HAP-1 (cell line): ENCODE measurements at regions not wholly inside any gene's neighbourhood (a gene's known extent, or its start where the extent isn't known, plus 50 kb on each side); places are given as distances from the start of the nearest gene placed in this dataset.

Experiments used
- DNase-seq, 2 experiments: peaks; one replicate each; pipeline ENCODE4 v3.0.0-alpha.2; 2016 to 2020; ENCODE audit warnings: low spot score in 2 of 2
- H3K27me3 ChIP-seq: fragments of 250-450 bp; sonication (Bioruptor Pico); 2 replicates; pipeline ENCODE4 v1.5.1; 2020; ENCODE audit warnings: low read depth, mild to moderate bottlenecking, moderate library complexity
- H3K36me3 ChIP-seq: fragments of 250-450 bp; sonication (Bioruptor Pico); replicated peaks from 2 replicates; pipeline ENCODE4 v1.5.1; 2020; ENCODE audit warnings: mild to moderate bottlenecking
- H3K4me1 ChIP-seq: fragments of 250-450 bp; sonication (Bioruptor Pico); 2 replicates; pipeline ENCODE4 v1.5.1; 2020; ENCODE audit warnings: mild to moderate bottlenecking
- H3K4me3 ChIP-seq: fragments of 250-450 bp; sonication (Bioruptor Pico); 2 replicates; pipeline ENCODE4 v1.5.1; 2020; ENCODE audit warnings: mild to moderate bottlenecking, moderate library complexity
- H3K9me3 ChIP-seq: fragments of 250-450 bp; sonication (Bioruptor Pico); 2 replicates; pipeline ENCODE4 v1.5.1; 2020; ENCODE audit warnings: mild to moderate bottlenecking, moderate library complexity
- in situ Hi-C: fragments of 300-500 bp; cut with MboI; formaldehyde crosslinking; loops from 3 replicates; pipeline ENCODE4 v1.14.3; 2020; ENCODE audit warnings: low sequenced_read_pairs, inconsistent platforms, mixed read lengths

DNA sequence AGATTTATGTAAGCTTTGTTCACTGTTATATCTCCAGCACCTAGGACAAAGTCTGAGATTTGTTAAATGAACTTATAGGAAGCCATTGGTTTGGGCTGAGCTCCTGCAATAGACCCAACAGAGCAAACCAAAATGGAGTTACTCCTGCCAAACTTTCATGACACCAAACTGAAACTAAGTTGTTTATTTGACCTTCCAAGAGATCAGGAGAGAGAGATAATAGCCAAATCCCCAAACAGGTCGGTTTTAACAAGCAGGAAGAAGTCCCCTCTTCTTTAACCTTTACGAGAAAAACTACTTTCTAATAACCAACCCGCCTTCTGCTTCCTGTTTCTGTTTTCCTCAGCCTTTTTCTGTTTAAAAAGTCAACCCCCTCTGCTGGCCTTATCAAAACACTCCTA, 54.9 kb upstream of the ATP12A start:
- no peak for DNase-seq
- Histone ChIP-seq H3K4me3 (no peak overlapping the region), H3K9me3 (no peaks in the 10 kb centered on the region), H3K27me3 (no peaks in the 10 kb centered on the region), H3K4me1 (peaks cover 6% of the 10 kb centered on the region), H3K36me3 (no peaks in the 10 kb centered on the region)
- in situ Hi-C loops: no loop called here

DNA sequence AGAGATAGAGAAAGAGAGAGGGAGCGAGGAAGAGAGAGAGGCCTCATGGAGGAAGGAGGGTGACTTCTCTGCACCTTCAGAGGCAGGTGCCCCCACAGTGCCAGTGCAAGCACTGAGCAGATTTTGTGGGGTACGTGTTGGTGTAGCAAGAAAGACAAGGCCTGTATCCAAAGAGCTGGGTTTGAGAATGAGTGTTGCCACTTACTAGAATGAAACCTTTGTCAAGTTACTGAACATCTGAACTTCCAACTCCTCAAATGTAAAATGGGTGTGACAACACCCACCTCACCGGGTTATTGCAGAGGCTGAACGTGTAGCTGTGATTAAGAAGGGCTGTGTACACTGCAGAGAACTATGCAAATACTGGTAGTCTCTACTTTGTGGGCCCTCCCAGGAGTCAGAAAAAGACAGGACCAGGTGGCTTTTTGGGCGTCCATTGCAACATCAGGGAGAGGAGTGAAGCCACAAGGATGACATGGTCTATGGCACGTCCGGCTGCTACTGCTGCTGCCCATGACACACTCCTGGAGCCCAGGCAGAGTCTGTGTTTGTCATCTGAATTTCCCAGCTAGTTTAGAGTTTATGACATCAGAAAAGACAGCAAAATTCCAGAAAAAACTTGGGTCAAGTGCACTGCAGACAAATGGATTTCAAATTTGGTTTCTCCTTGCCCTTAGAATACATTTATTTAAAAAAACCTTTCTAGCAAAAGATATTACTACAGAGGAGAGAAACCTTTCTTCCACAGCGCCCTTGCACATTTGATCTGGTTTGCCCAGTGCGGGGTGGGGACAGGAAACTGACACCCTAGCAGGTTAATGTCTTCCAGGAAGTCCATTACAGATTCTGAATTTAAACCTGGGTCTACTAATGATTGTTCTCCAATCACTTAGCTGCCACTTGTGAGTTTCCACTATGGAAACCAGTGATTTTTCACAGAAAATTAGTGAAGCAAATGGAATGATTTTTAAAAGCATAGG, 54.0 kb upstream of the ATP12A start:
- peaks cover 11% of the 10 kb centered on the region for H3K4me1 ChIP-seq
- DNase-seq: no peak
- H3K27me3 ChIP-seq: no peaks in the 10 kb centered on the region
- no peak overlapping the region for H3K4me3 ChIP-seq
- no peaks in the 10 kb centered on the region for H3K36me3 ChIP-seq
- H3K9me3 ChIP-seq: no peaks in the 10 kb centered on the region
- in situ Hi-C loops: no loop called here

DNA sequence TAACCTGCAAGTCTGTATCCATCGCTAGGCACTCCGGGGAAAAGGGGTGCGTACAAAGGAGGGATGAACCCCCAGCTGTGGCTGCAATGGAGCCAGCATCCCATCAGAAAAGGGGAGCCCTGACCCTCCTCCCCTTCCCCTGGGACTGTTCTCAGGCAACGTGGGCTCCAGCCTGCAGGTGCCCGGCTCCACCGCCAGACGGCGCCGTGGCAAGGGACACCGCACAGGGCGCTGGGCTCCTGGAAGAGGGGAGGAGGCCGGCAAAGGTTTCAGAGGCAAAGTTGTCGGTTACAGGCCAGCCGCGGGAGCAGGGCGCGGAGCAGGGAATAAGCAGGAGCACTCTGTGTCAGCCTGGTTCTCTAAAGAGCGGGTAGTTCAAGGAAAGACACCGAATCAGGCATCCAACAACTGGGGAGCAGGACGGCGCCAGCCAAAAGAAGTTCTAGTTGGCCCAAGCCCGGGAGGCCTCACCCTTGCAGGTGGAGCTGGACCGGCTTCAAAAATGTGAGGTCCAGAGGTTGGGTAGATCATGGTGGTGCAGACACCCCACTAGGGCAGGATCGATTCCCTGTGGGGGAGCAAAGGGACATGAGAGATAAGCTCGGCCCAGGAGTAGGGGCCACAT, 53.0 kb upstream of the ATP12A start:
- in situ Hi-C loops: no loop called here
- no peak for DNase-seq
- H3K36me3 ChIP-seq: no peaks in the 10 kb centered on the region
- no peaks in the 10 kb centered on the region for H3K9me3 ChIP-seq
- H3K4me1 ChIP-seq: peaks cover 14% of the 10 kb centered on the region
- no peak overlapping the region for H3K4me3 ChIP-seq
- H3K27me3 ChIP-seq: no peaks in the 10 kb centered on the region

DNA sequence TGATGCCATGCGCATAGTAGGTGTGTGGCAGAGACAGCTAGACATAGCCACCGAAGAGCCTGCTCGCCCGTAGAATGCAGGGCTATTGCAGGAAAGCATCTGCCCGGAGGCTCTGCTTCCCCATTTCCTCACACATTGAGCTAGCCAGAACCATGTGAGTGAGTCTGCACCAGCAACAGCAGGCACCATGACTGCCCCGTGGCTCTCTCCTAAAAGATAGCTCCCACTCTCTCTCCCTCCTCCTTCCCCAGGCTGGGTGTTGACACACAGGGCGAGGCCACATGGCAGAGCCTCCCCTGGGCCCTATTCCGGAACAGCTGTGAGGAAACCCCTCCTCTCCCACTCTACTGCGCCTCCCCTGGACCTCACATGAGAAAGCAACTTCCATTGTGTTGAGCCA, 52.3 kb upstream of the ATP12A start:
- in situ Hi-C loops: no loop called here

DNA sequence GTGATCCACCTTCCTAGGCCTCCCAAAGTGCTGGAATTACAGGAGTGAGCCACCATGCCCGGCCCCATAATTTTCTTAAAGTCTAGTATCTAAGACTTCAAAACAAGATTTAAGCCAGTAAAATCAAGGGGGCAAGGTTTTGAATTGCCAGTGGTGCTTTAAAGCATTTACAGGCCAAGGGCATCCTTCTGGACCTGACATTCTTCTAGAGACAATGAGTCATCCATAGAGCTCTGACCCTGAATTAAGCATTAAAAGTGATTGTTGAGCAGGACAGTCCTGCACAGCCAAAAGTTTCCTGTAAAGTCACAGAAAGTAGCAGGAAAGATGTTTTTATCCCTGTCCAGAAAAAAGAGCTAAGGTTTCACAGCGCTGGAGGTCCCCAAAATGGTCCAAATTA, 50.9 kb upstream of the ATP12A start:
- H3K4me1 ChIP-seq: peaks cover 14% of the 10 kb centered on the region
- no peak for DNase-seq
- no peaks in the 10 kb centered on the region for H3K36me3 ChIP-seq
- no peak overlapping the region for H3K4me3 ChIP-seq
- in situ Hi-C loops: no loop called here
- H3K9me3 ChIP-seq: no peaks in the 10 kb centered on the region
- no peaks in the 10 kb centered on the region for H3K27me3 ChIP-seq

More for the DNA sequence above, 52.3 kb upstream of the ATP12A start:
- Histone ChIP-seq H3K36me3 (no peaks in the 10 kb centered on the region), H3K27me3 (no peaks in the 10 kb centered on the region), H3K4me3 (no peak overlapping the region), H3K9me3 (no peaks in the 10 kb centered on the region), H3K4me1 (peaks cover 14% of the 10 kb centered on the region)
- DNase-seq: peak; percentile 4 to 39

DNA sequence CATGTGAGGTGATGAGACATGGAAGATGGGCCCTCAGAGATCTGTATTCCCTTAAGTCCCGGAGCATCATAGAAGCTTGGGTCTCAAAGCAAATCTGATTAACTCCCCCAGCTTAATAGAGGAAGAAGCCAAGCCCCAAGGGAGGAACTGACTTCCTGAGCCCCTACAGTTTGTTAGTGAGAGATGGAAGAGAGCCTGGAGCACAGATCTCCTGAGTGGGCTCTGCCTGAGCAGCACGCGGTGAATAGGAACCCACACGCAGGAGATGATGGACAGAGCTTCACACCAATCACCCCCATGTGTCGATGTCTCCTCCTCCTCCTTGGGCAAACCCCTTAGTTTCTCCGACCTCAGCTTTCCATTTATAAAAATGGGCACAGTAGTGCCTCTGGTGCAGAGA, 50.1 kb upstream of the ATP12A start:
- H3K36me3 ChIP-seq: no peaks in the 10 kb centered on the region
- H3K9me3 ChIP-seq: no peaks in the 10 kb centered on the region
- peaks cover 14% of the 10 kb centered on the region for H3K4me1 ChIP-seq
- DNase-seq: no peak
- in situ Hi-C loops: no loop called here
- no peak overlapping the region for H3K4me3 ChIP-seq
- no peaks in the 10 kb centered on the region for H3K27me3 ChIP-seq
